ENCODE measurements at regions not wholly inside any gene's neighbourhood (a gene's known extent, or its start where the extent isn't known, plus 50 kb on each side); places are given as distances from the start of the nearest gene placed in this dataset.
"Not testable (repeated sequence)": the region's sequence is repeated elsewhere in the genome, so short reads cannot be mapped to it uniquely, and the experiment has no call there.

GRCh38 chr2:163990101-163990500, 254.3 kb upstream of the FIGN start:
- Mint-ChIP-seq H3K9me3 (no peaks in the 10 kb centered on the region), H3K27ac (no peak overlapping the region), H3K4me3 (no peak overlapping the region), H3K27me3 (no peaks in the 10 kb centered on the region), H3K36me3 (no peaks in the 10 kb centered on the region), H3K4me1 (ENCODE audit: low read depth) (no peaks in the 10 kb centered on the region)
- no peak for DNase-seq
- CTCF ChIA-PET = no interaction called here
- intact Hi-C loops (cut with micrococcal nuclease) = no loop called here
- POLR2A ChIA-PET = no interaction called here

- no peaks in the 10 kb centered on the region for H3K27me3 Mint-ChIP-seq
- H3K4me1 Mint-ChIP-seq (ENCODE audit: low read depth) = no peaks in the 10 kb centered on the region
- no peak overlapping the region for H3K4me3 Mint-ChIP-seq
- DNase-seq = no peak
- no peaks in the 10 kb centered on the region for H3K36me3 Mint-ChIP-seq
- CTCF ChIA-PET = no interaction called here
- H3K9me3 Mint-ChIP-seq = peaks cover under 1% of the 10 kb centered on the region
- no peak overlapping the region for H3K27ac Mint-ChIP-seq
- intact Hi-C loops (cut with micrococcal nuclease) = no loop called here
- POLR2A ChIA-PET = no interaction called here
These were observed 251.6 kb upstream of the FIGN start for GRCh38 chr2:163987175-163987940.

GRCh38 chr2:163984986-163985385, 249.2 kb upstream of the FIGN start:
- no peaks in the 10 kb centered on the region for H3K36me3 Mint-ChIP-seq
- H3K4me1 Mint-ChIP-seq (ENCODE audit: low read depth) = no peaks in the 10 kb centered on the region
- no peaks in the 10 kb centered on the region for H3K27me3 Mint-ChIP-seq
- no peak overlapping the region for H3K27ac Mint-ChIP-seq
- CTCF ChIA-PET = no interaction called here
- DNase-seq = no peak
- H3K4me3 Mint-ChIP-seq = no peak overlapping the region
- POLR2A ChIA-PET = no interaction called here
- H3K9me3 Mint-ChIP-seq = peaks cover 13% of the 10 kb centered on the region
- intact Hi-C loops (cut with micrococcal nuclease) = no loop called here

- Mint-ChIP-seq H3K4me3 (no peak overlapping the region), H3K4me1 (ENCODE audit: low read depth) (no peaks in the 10 kb centered on the region), H3K27me3 (no peaks in the 10 kb centered on the region), H3K9me3 (peaks cover 13% of the 10 kb centered on the region), H3K27ac (no peak overlapping the region), H3K36me3 (no peaks in the 10 kb centered on the region)
- POLR2A ChIA-PET = no interaction called here
- intact Hi-C loops (cut with micrococcal nuclease) = no loop called here
- no peak for DNase-seq
- CTCF ChIA-PET = no interaction called here
These were observed 248.1 kb upstream of the FIGN start for GRCh38 chr2:163983911-163984310.

- H3K36me3 Mint-ChIP-seq = no peaks in the 10 kb centered on the region
- no peak for DNase-seq
- intact Hi-C loops (cut with micrococcal nuclease) = no loop called here
- POLR2A ChIA-PET = no interaction called here
- CTCF ChIA-PET = no interaction called here
- no peaks in the 10 kb centered on the region for H3K4me1 Mint-ChIP-seq (ENCODE audit: low read depth)
- peaks cover 13% of the 10 kb centered on the region for H3K9me3 Mint-ChIP-seq
- H3K27ac Mint-ChIP-seq = no peak overlapping the region
- H3K27me3 Mint-ChIP-seq = no peaks in the 10 kb centered on the region
- H3K4me3 Mint-ChIP-seq = no peak overlapping the region
These were observed 247.1 kb upstream of the FIGN start for GRCh38 chr2:163982938-163983337.

- H3K4me1 Mint-ChIP-seq (ENCODE audit: low read depth) = no peaks in the 10 kb centered on the region
- CTCF ChIA-PET = no interaction called here
These were observed 239.0 kb upstream of the FIGN start for GRCh38 chr2:163974766-163975165.

GRCh38 chr2:163970058-163970813, 234.4 kb upstream of the FIGN start:
- POLR2A ChIA-PET = no interaction called here
- H3K4me3 Mint-ChIP-seq = no peak overlapping the region
- CTCF ChIA-PET = no interaction called here
- H3K36me3 Mint-ChIP-seq = no peaks in the 10 kb centered on the region
- intact Hi-C loops (cut with micrococcal nuclease) = no loop called here
- no peak for DNase-seq
- peaks cover 3% of the 10 kb centered on the region for H3K9me3 Mint-ChIP-seq
- no peak overlapping the region for H3K27ac Mint-ChIP-seq
- H3K27me3 Mint-ChIP-seq = no peaks in the 10 kb centered on the region
- no peaks in the 10 kb centered on the region for H3K4me1 Mint-ChIP-seq (ENCODE audit: low read depth)

More at GRCh38 chr2:163974766-163975165, 239.0 kb upstream of the FIGN start:
- no peak overlapping the region for H3K27ac Mint-ChIP-seq
- H3K4me3 Mint-ChIP-seq = no peak overlapping the region
- H3K36me3 Mint-ChIP-seq = no peaks in the 10 kb centered on the region
- DNase-seq = no peak
- POLR2A ChIA-PET = no interaction called here
- intact Hi-C loops (cut with micrococcal nuclease) = no loop called here
- peaks cover 6% of the 10 kb centered on the region for H3K9me3 Mint-ChIP-seq
- no peaks in the 10 kb centered on the region for H3K27me3 Mint-ChIP-seq

- H3K27ac Mint-ChIP-seq; DNase-seq; H3K27me3 Mint-ChIP-seq; H3K4me3 Mint-ChIP-seq; intact Hi-C loops (cut with micrococcal nuclease); H3K4me1 Mint-ChIP-seq (ENCODE audit: low read depth); H3K36me3 Mint-ChIP-seq; CTCF ChIA-PET; H3K9me3 Mint-ChIP-seq: not testable (repeated sequence)
- POLR2A ChIA-PET = interaction anchor here (0.6 kb wide), 1 partner anchor 446 kb away, joined by 4 read pairs; no protein-coding TSS in a partner anchor
These were observed 228.5 kb upstream of the FIGN start for GRCh38 chr2:163964278-163964677.

GRCh38 chr2:163953390-163953907, 217.6 kb upstream of the FIGN start:
- H3K27me3 Mint-ChIP-seq = no peaks in the 10 kb centered on the region
- intact Hi-C loops (cut with micrococcal nuclease) = no loop called here
- H3K4me3 Mint-ChIP-seq = no peak overlapping the region
- H3K4me1 Mint-ChIP-seq (ENCODE audit: low read depth) = no peaks in the 10 kb centered on the region
- H3K9me3 Mint-ChIP-seq = no peaks in the 10 kb centered on the region
- DNase-seq = no peak
- ChIA-PET CTCF (no interaction called here), POLR2A (no interaction called here)
- H3K36me3 Mint-ChIP-seq = no peaks in the 10 kb centered on the region
- no peak overlapping the region for H3K27ac Mint-ChIP-seq

GRCh38 chr2:163951312-163951711, 215.5 kb upstream of the FIGN start:
- no peaks in the 10 kb centered on the region for H3K4me1 Mint-ChIP-seq (ENCODE audit: low read depth)
- H3K9me3 Mint-ChIP-seq = peaks cover 4% of the 10 kb centered on the region
- DNase-seq = no peak
- no peaks in the 10 kb centered on the region for H3K27me3 Mint-ChIP-seq
- CTCF ChIA-PET = no interaction called here
- H3K4me3 Mint-ChIP-seq = no peak overlapping the region
- intact Hi-C loops (cut with micrococcal nuclease) = no loop called here
- H3K27ac Mint-ChIP-seq = no peak overlapping the region
- POLR2A ChIA-PET = no interaction called here
- H3K36me3 Mint-ChIP-seq = no peaks in the 10 kb centered on the region

GRCh38 chr2:163949693-163950092, 213.9 kb upstream of the FIGN start:
- CTCF ChIA-PET = no interaction called here
- no peak for DNase-seq
- H3K27me3 Mint-ChIP-seq = no peaks in the 10 kb centered on the region
- POLR2A ChIA-PET = no interaction called here
- H3K9me3 Mint-ChIP-seq = peaks cover 4% of the 10 kb centered on the region
- no peaks in the 10 kb centered on the region for H3K4me1 Mint-ChIP-seq (ENCODE audit: low read depth)
- no peaks in the 10 kb centered on the region for H3K36me3 Mint-ChIP-seq
- intact Hi-C loops (cut with micrococcal nuclease) = no loop called here
- H3K27ac Mint-ChIP-seq = no peak overlapping the region
- H3K4me3 Mint-ChIP-seq = no peak overlapping the region

- ChIA-PET CTCF (no interaction called here), POLR2A (no interaction called here)
- intact Hi-C loops (cut with micrococcal nuclease) = no loop called here
- Mint-ChIP-seq H3K36me3 (no peaks in the 10 kb centered on the region), H3K4me3 (no peak overlapping the region), H3K9me3 (peaks cover 6% of the 10 kb centered on the region), H3K27ac (no peak overlapping the region), H3K27me3 (no peaks in the 10 kb centered on the region), H3K4me1 (ENCODE audit: low read depth) (no peaks in the 10 kb centered on the region)
- DNase-seq = no peak
These were observed 208.5 kb upstream of the FIGN start for GRCh38 chr2:163944347-163944737.

All from activated CD4-positive, alpha-beta memory T cell treated with anti-CD3 and anti-CD28 coated beads for 36 hours (primary cell).